GM18907 (cell line): ENCODE measurements at regions not wholly inside any gene's neighbourhood (a gene's known extent, or its start where the extent isn't known, plus 50 kb on each side); places are given as distances from the start of the nearest gene placed in this dataset.
"Not testable (repeated sequence)": the region's sequence is repeated elsewhere in the genome, so short reads cannot be mapped to it uniquely, and the experiment has no call there.

Experiments used
- ATAC-seq: cut with Tn5 transposase; IDR thresholded peaks from one replicate; pipeline ENCODE4 v1.9.1; 2021; ENCODE audit warnings: mild to moderate bottlenecking, moderate library complexity; ENCODE audit not compliant: unreplicated experiment

- not testable (repeated sequence) for ATAC-seq
Observed at GRCh38 chr1:206358771-206359170, 111.5 kb upstream of the IKBKE start.

GRCh38 chr1:206359377-206359776 lies 110.9 kb upstream of the IKBKE start:
- not testable (repeated sequence) for ATAC-seq

DNA sequence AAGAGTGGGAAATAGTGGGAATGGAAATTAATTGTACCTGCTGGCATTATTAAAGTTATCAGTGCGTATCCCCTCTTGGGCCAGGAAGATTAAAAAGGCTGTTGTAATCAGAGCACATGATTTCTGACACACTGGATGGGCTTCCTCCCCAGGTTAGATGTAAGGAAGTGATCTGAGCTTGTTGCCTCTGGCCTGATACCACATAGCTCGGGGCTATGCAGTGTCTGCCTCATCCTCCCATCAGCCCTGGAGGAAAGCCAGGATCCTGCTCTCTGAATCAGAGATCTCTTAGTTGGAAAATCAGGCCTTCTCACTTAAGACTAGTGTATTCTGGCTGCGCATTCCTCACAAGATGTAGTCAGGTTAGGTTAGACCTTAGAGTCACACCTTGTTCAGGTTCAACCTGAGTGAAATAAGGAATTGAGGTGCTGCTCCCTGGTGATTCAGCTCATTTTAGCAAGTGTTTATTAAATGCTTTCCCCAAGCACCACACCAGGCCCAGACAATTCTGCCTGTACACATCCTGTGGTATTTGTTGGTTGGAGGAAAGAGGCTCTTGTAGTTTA lies 108.2 kb upstream of the IKBKE start:
- ATAC-seq = not testable (repeated sequence)

GRCh38 chr1:206362994-206363393 lies 107.3 kb upstream of the IKBKE start:
- not testable (repeated sequence) for ATAC-seq

DNA sequence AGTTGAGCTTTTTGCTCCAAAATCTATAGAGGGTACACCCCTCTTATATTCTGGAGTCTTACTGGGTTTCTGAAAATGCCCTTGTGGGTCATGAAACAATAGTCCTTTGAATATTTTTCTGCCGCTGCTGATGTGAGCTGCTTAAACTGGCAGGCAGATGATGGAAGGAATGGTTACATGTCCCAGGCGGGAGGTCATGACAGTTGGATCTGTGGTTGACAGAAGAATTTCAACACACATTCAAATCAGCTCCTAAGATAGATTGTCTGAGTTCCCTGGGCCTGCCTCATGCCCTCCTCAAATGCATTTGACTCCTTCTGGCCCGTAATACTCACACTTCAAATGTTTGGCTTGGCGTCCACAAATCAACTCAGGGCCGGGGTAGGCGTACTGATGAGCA lies 105.0 kb upstream of the IKBKE start:
- ATAC-seq = not testable (repeated sequence)

DNA sequence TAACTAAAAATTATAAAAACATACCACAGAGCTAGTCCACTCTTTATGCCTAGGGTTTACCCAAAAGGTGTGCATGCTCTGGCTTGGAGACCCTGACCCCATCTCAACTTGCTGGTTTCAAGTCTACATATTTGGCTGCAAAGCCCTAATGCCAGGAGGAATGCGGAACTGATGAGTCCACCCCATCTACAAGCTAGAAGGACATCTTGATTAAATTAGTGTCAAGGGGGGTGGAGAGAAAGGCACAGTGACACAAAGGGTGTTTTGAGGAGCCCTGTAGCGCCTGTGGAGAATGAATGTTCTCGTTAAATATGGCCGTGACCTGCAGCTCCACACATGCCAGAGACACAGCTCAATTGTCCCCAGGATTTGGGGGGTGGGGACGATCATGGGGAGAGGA lies 104.1 kb upstream of the IKBKE start:
- ATAC-seq = not testable (repeated sequence)

DNA sequence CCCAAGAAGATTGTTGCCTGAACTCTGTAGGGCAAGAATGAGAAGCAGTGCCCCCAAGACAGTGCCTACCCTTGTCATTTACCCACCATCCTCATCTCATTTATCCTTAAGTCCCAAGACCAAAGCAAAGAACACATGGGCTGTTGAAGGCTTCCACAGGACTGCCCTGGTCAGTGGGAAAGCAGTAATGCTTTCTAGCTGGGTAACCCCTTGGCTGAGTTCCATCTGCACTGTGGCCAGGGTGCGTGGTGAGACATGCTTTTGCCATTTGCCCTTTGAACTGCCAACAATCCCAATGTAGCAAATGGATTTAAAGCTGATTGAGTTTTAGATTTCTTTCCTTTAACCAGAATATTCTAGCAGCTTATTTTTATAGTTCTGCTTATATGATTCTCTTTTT lies 103.5 kb upstream of the IKBKE start:
- not testable (repeated sequence) for ATAC-seq

DNA sequence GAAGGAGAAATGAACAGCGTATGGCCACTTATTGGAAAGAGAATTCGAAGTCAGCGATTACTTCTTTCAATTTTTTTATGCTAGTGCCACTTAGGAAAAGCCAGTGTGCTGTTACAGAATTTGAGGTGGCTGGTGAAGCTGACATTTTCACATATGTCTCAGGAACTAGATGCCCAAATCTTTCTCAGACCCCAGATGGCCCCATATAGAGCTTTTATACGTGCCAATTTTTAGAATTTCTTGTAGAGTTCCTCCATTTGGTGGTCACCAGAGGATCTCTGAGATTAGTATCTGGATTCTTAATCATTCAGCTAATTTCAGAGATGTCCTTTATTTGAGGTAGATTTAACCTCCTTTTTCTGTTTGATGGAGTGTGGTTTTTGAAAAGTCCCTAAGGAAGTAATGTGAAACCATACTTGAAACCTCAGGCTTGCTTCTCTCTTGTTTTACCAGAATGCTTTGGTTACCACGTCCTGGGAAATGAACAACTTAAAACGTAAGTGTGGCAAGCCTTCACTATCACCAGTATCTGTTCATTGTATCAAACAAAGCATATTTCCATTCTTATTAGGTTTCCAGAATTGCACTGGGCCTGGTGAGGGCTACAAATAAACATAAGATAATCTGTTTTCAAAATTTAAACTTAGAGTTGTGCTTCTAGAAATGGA lies 102.2 kb upstream of the IKBKE start:
- ATAC-seq = not testable (repeated sequence)

GRCh38 chr1:206374725-206375124 lies 95.6 kb upstream of the IKBKE start:
- not testable (repeated sequence) for ATAC-seq

DNA sequence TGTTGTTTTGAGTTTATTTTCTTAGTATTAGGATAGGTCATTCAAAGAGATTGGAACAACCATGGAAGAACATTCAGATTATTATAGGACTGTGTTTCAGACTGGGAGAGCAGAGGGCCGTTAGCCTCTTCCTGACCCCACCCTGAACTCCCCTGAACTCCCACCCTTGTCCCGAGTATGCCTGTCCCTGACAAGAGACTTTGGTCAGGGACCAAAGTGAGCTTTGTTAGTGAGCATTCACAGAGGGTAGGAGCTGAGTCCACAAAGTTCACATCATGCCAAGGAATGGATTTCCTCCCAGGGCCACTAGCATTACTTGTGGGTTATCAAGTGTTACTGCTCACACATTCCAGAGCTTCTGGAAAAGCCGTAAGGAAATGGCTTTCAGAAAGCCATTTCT lies 94.7 kb upstream of the IKBKE start:
- not testable (repeated sequence) for ATAC-seq

- ATAC-seq = not testable (repeated sequence)
Observed at GRCh38 chr1:206378506-206378905, 91.8 kb upstream of the IKBKE start.

DNA sequence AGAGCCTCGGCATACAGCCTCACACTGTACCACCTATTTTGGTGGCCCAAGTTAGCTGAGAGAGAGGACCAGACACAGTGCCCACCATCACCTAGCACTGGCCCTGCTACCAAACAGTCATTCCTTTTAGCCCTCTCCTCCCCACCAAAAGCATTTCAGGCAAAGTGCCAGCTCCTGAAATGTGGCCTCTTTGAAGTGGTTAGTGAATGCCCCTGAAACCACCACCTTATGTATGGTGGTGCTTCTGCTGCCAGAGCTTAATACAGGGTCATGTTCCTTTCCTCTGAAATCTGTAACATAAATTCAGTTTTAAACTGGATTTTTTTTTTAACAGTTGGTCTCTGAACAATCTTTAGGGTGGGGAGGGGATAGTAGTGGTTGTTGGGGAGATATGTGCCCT lies 91.0 kb upstream of the IKBKE start:
- not testable (repeated sequence) for ATAC-seq

- not testable (repeated sequence) for ATAC-seq
Observed at GRCh38 chr1:206380163-206380790, 90.0 kb upstream of the IKBKE start.

GRCh38 chr1:206380791-206381610 lies 89.3 kb upstream of the IKBKE start:
- ATAC-seq = not testable (repeated sequence)

GRCh38 chr1:206384029-206384807 lies 86.1 kb upstream of the IKBKE start:
- ATAC-seq = not testable (repeated sequence)

DNA sequence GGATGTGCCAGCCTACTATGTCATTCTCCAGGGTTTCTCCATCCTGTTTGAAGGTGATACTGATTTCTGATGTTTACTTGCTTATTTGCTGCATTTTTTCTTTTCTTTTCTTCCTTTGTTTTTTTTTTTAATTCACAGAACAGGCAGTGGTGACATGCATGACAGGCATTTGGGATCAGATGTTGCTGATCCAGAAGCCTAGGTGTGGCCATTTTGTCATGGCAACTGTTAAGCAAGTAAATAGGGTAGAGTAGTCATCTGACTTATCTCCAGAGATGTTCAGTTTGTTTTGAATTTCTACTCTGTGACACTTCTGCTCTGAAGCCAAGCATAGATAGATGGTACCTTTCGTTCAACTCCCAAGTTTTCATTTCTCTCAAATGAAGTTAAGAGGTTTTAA lies 85.4 kb upstream of the IKBKE start:
- not testable (repeated sequence) for ATAC-seq

DNA sequence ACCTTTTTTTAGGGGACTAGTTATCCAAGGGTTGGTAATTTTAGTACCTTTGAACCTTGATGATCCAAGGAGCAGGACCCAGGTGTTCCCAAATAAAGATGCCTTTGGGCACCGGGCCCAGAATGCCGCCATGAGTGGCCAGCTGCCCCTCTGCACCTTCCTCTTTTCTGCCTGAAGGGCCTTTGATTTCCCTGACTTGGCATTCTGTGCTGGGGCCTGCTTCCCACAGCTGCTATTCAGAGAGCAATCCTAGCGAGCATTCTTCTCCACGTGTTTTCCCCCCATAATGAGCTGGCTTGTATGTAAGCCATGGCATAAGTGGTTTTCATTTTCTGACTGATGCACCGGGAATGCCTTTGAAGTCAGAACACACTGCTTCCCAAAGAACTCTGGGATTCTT lies 82.6 kb upstream of the IKBKE start:
- ATAC-seq = not testable (repeated sequence)

DNA sequence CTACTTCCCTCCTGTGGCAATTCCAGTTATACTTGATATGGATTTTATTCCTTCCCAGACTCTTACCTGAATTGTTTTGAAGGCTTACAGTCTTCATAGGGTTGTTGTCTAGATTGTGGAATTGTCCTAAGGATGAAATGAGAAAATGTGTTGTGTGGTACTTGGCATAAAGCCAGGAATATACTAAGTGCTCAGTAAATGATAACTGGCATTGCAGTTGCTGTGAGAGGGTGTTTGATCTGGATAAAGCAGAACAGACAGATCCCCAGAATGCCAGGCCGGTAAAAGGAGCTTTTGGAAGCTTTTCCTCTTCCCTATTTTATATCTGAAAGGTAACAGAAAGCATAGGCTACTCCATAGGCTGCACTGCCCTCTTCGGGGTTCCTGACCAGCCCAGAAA lies 78.4 kb upstream of the IKBKE start:
- ATAC-seq = not testable (repeated sequence)

DNA sequence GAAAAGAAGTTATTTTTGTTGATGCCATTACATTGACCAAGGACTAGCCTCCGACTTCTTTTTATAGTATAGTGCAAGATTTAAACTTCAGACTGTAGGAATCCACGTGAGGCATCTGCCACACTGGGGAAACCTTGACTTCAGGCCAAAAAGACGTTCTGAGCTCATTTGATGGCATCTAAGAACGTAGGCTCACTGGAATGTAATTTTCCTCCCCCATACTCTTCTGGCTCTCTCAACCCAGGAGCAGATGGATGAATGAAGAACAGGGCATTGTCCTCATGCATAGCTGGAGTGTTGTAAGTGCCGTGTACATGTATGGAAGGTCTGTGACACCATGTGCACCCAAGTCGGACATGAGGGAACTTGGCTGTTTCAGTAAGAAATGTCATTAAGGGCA lies 72.8 kb upstream of the IKBKE start:
- ATAC-seq = not testable (repeated sequence)

DNA sequence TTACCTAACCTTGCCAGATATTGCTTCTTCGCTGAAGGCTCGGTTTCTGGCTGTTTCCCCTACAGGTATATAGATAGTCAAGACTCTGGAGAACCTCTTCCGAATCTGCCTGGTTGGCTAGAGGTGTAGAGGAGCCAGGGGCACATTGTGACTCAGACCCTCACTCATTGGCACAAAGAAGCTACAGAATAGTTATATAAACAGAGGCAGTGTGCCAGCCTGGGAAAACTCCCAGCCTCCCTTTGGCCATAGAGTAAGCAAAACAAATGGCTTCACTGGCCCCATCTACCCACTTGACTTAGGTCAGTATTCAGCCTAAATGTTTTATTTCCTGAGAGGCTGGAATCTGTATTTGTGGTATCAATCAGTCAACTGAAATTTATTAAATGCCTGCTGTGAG lies 72.0 kb upstream of the IKBKE start:
- ATAC-seq = not testable (repeated sequence)
